D721Med (cell line): ENCODE measurements at regions not wholly inside any gene's neighbourhood (a gene's known extent, or its start where the extent isn't known, plus 50 kb on each side); places are given as distances from the start of the nearest gene placed in this dataset.
"Not testable (repeated sequence)": the region's sequence is repeated elsewhere in the genome, so short reads cannot be mapped to it uniquely, and the experiment has no call there.

ENCODE experiments used
- DNase-seq: peaks from one replicate; pipeline ENCODE4 v3.0.0; 2011; ENCODE audit warnings: low spot score; ENCODE audit not compliant: insufficient read length
- FAIRE-seq: peaks from 2 replicates; lab custom pipeline; 2011; peaks lifted over from hg19 to GRCh38; lab: Jason Lieb, UNC
- CTCF ChIP-seq: IDR thresholded peaks from 2 replicates; pipeline ENCODE4 v1.5.1; 2012; ENCODE audit warnings: mild to moderate bottlenecking, control low read depth; ENCODE audit not compliant: insufficient read depth; ENCODE audit errors: missing control alignments

GRCh38 chr7:13117592-13117991 lies 430.2 kb downstream of the ARL4A start:
- no peak for TF ChIP-seq CTCF
- FAIRE-seq (no peak), DNase-seq (no peak)

- not testable (repeated sequence) for DNase-seq, FAIRE-seq
These were observed 437.2 kb downstream of the ARL4A start for GRCh38 chr7:13124629-13125028.

GRCh38 chr7:13126347-13126746 lies 438.9 kb downstream of the ARL4A start:
- FAIRE-seq (no peak), DNase-seq (no peak)
- TF ChIP-seq CTCF = no peak

- FAIRE-seq (no peak), DNase-seq (no peak)
- no peak for TF ChIP-seq CTCF
These were observed 442.9 kb downstream of the ARL4A start for GRCh38 chr7:13130321-13130720.

GRCh38 chr7:13130906-13131305 lies 443.5 kb downstream of the ARL4A start:
- DNase-seq, FAIRE-seq: not testable (repeated sequence)

- FAIRE-seq = no peak
- no peak for DNase-seq
- TF ChIP-seq CTCF = no peak
These were observed 444.9 kb downstream of the ARL4A start for GRCh38 chr7:13132314-13132713.

- FAIRE-seq, DNase-seq: not testable (repeated sequence)
These were observed 448.9 kb downstream of the ARL4A start for GRCh38 chr7:13136345-13136744.

- TF ChIP-seq CTCF = no peak
- FAIRE-seq (no peak), DNase-seq (no peak)
These were observed 452.0 kb downstream of the ARL4A start for GRCh38 chr7:13139436-13139835.

GRCh38 chr7:13144673-13145072 lies 457.2 kb downstream of the ARL4A start:
- DNase-seq (no peak), FAIRE-seq (no peak)
- no peak for TF ChIP-seq CTCF
